ENCODE measurements at regions not wholly inside any gene's neighbourhood (a gene's known extent, or its start where the extent isn't known, plus 50 kb on each side); places are given as distances from the start of the nearest gene placed in this dataset.

- H3K36me3 Mint-ChIP-seq, result peaks cover 4% of the 10 kb centered on the region
- ATAC-seq (no peak), DNase-seq (ENCODE audit: low spot score) (no peak)
- peaks cover 70 to 72% of the 10 kb centered on the region in 2 donors for H3K4me1 Mint-ChIP-seq (ENCODE audit: low read depth in 2 of 2)
- H3K4me3 Mint-ChIP-seq, result no peak overlapping the region
- no peaks in the 10 kb centered on the region for H3K9me3 Mint-ChIP-seq
- H3K27me3 Mint-ChIP-seq, result no peaks in the 10 kb centered on the region
- H3K27ac Mint-ChIP-seq, result peak overlapping the region in 1 of 2 donors; percentile 85
Observed at GRCh38 chr12:4111010-4111409, 162.6 kb upstream of the CCND2 start.

GRCh38 chr12:4109826-4110225 lies 163.7 kb upstream of the CCND2 start:
- no peak for ATAC-seq

GRCh38 chr12:4108803-4109345 lies 164.7 kb upstream of the CCND2 start:
- Mint-ChIP-seq H3K9me3 (no peaks in the 10 kb centered on the region), H3K36me3 (peaks cover 4% of the 10 kb centered on the region), H3K4me3 (peak overlapping the region; percentile 82), H3K27ac (peak overlapping the region; percentile 84 to 85), H3K4me1 (ENCODE audit: low read depth in 2 of 2) (peaks cover 61 to 68% of the 10 kb centered on the region in 2 donors), H3K27me3 (no peaks in the 10 kb centered on the region)
- no peak for ATAC-seq
- DNase-seq (ENCODE audit: low spot score), result no peak

More at GRCh38 chr12:4109826-4110225, 163.7 kb upstream of the CCND2 start:
- Mint-ChIP-seq H3K4me3 (no peak overlapping the region), H3K9me3 (no peaks in the 10 kb centered on the region), H3K4me1 (ENCODE audit: low read depth in 2 of 2) (peaks cover 64 to 70% of the 10 kb centered on the region in 2 donors), H3K36me3 (peaks cover 4% of the 10 kb centered on the region), H3K27ac (peak overlapping the region; percentile 84 to 85), H3K27me3 (no peaks in the 10 kb centered on the region)
- no peak for DNase-seq (ENCODE audit: low spot score)

GRCh38 chr12:4107911-4108697 lies 165.5 kb upstream of the CCND2 start:
- peak overlapping the region; percentile 84 to 85 for H3K27ac Mint-ChIP-seq
- DNase-seq (ENCODE audit: low spot score) (no peak), ATAC-seq (no peak)
- peaks cover 4% of the 10 kb centered on the region for H3K36me3 Mint-ChIP-seq
- peaks cover 56 to 63% of the 10 kb centered on the region in 2 donors for H3K4me1 Mint-ChIP-seq (ENCODE audit: low read depth in 2 of 2)
- no peaks in the 10 kb centered on the region for H3K27me3 Mint-ChIP-seq
- peak overlapping the region; percentile 82 for H3K4me3 Mint-ChIP-seq
- no peaks in the 10 kb centered on the region for H3K9me3 Mint-ChIP-seq

- Mint-ChIP-seq H3K27ac (peak overlapping the region; percentile 84 to 85), H3K27me3 (no peaks in the 10 kb centered on the region), H3K9me3 (no peaks in the 10 kb centered on the region), H3K36me3 (peaks cover 4% of the 10 kb centered on the region), H3K4me3 (peak overlapping the region; percentile 82), H3K4me1 (ENCODE audit: low read depth in 2 of 2) (peaks cover 50 to 56% of the 10 kb centered on the region in 2 donors)
- ATAC-seq (peak; percentile 89 to 94), DNase-seq (ENCODE audit: low spot score) (peak; percentile 85)
Observed at GRCh38 chr12:4107436-4107878, 166.1 kb upstream of the CCND2 start.

- Mint-ChIP-seq H3K27me3 (no peaks in the 10 kb centered on the region), H3K9me3 (no peaks in the 10 kb centered on the region), H3K4me1 (ENCODE audit: low read depth in 2 of 2) (peaks cover 41 to 51% of the 10 kb centered on the region in 2 donors), H3K4me3 (peak overlapping the region; percentile 82), H3K27ac (peak overlapping the region; percentile 84 to 85), H3K36me3 (peaks cover 4% of the 10 kb centered on the region)
- no peak for DNase-seq (ENCODE audit: low spot score)
- peak; percentile 73 to 78 for ATAC-seq
Observed at GRCh38 chr12:4106621-4107020, 166.9 kb upstream of the CCND2 start.

- no peaks in the 10 kb centered on the region for H3K9me3 Mint-ChIP-seq
- peaks cover 38% of the 10 kb centered on the region in 2 donors for H3K4me1 Mint-ChIP-seq (ENCODE audit: low read depth in 2 of 2)
- ATAC-seq (no peak), DNase-seq (ENCODE audit: low spot score) (no peak)
- peaks cover 4% of the 10 kb centered on the region for H3K36me3 Mint-ChIP-seq
- no peak overlapping the region for H3K27ac Mint-ChIP-seq
- peaks cover 2 to 6% of the 10 kb centered on the region in 2 donors for H3K27me3 Mint-ChIP-seq
- H3K4me3 Mint-ChIP-seq, result no peak overlapping the region
Observed at GRCh38 chr12:4104722-4105244, 168.8 kb upstream of the CCND2 start.

- no peak for ATAC-seq
Observed at GRCh38 chr12:4099276-4099675, 174.3 kb upstream of the CCND2 start.

GRCh38 chr12:4091016-4091743 lies 182.4 kb upstream of the CCND2 start:
- H3K4me3 Mint-ChIP-seq, result no peak overlapping the region
- DNase-seq (ENCODE audit: low spot score) (no peak), ATAC-seq (peak in 1 of 2 donors; percentile 66)
- no peaks in the 10 kb centered on the region for H3K9me3 Mint-ChIP-seq
- H3K27ac Mint-ChIP-seq, result peak overlapping the region in 1 of 2 donors; percentile 3
- H3K4me1 Mint-ChIP-seq (ENCODE audit: low read depth in 2 of 2), result peaks cover 8 to 14% of the 10 kb centered on the region in 2 donors
- H3K36me3 Mint-ChIP-seq, result no peaks in the 10 kb centered on the region
- H3K27me3 Mint-ChIP-seq, result peaks cover 9 to 24% of the 10 kb centered on the region in 2 donors

More at GRCh38 chr12:4099276-4099675, 174.3 kb upstream of the CCND2 start:
- Mint-ChIP-seq H3K4me1 (ENCODE audit: low read depth in 2 of 2) (peaks cover 6 to 7% of the 10 kb centered on the region in 2 donors), H3K36me3 (no peaks in the 10 kb centered on the region), H3K9me3 (no peaks in the 10 kb centered on the region), H3K27me3 (peaks cover 7 to 14% of the 10 kb centered on the region in 2 donors), H3K4me3 (no peak overlapping the region), H3K27ac (no peak overlapping the region)
- DNase-seq (ENCODE audit: low spot score), result no peak

- Mint-ChIP-seq H3K36me3 (no peaks in the 10 kb centered on the region), H3K4me3 (no peak overlapping the region), H3K9me3 (no peaks in the 10 kb centered on the region), H3K27ac (no peak overlapping the region), H3K4me1 (ENCODE audit: low read depth in 2 of 2) (peaks cover 8 to 14% of the 10 kb centered on the region in 2 donors), H3K27me3 (peaks cover 9 to 24% of the 10 kb centered on the region in 2 donors)
- ATAC-seq (no peak), DNase-seq (ENCODE audit: low spot score) (no peak)
Observed at GRCh38 chr12:4089956-4090355, 183.6 kb upstream of the CCND2 start.

- peaks cover 9 to 21% of the 10 kb centered on the region in 2 donors for H3K27me3 Mint-ChIP-seq
- DNase-seq (ENCODE audit: low spot score) (no peak), ATAC-seq (no peak)
- H3K27ac Mint-ChIP-seq, result no peak overlapping the region
- no peaks in the 10 kb centered on the region for H3K36me3 Mint-ChIP-seq
- H3K4me1 Mint-ChIP-seq (ENCODE audit: low read depth in 2 of 2), result peaks cover 8 to 14% of the 10 kb centered on the region in 2 donors
- H3K9me3 Mint-ChIP-seq, result no peaks in the 10 kb centered on the region
- H3K4me3 Mint-ChIP-seq, result no peak overlapping the region
Observed at GRCh38 chr12:4089121-4089606, 184.4 kb upstream of the CCND2 start.

GRCh38 chr12:4088451-4088850 lies 185.1 kb upstream of the CCND2 start:
- ATAC-seq (no peak), DNase-seq (ENCODE audit: low spot score) (no peak)
- Mint-ChIP-seq H3K4me3 (no peak overlapping the region), H3K27ac (peak overlapping the region in 1 of 2 donors; percentile 5), H3K9me3 (no peaks in the 10 kb centered on the region), H3K27me3 (peaks cover 7 to 14% of the 10 kb centered on the region in 2 donors), H3K36me3 (no peaks in the 10 kb centered on the region), H3K4me1 (ENCODE audit: low read depth in 2 of 2) (peaks cover 8 to 14% of the 10 kb centered on the region in 2 donors)

GRCh38 chr12:4086481-4086880 lies 187.1 kb upstream of the CCND2 start:
- Mint-ChIP-seq H3K4me1 (ENCODE audit: low read depth in 2 of 2) (peaks cover 8 to 14% of the 10 kb centered on the region in 2 donors), H3K27me3 (peaks cover 6 to 8% of the 10 kb centered on the region in 2 donors), H3K27ac (peak overlapping the region in 1 of 2 donors; percentile 41), H3K36me3 (no peaks in the 10 kb centered on the region), H3K9me3 (no peaks in the 10 kb centered on the region), H3K4me3 (no peak overlapping the region)
- DNase-seq (ENCODE audit: low spot score) (no peak), ATAC-seq (no peak)

Data from natural killer cell treated with Interleukin-12 subunit alpha and Interleukin-12 subunit beta and Interleukin-15 and Interleukin-18, amount 100 ng/mL, for 72 hours (primary cell).